ENCODE measurements at regions not wholly inside any gene's neighbourhood (a gene's known extent, or its start where the extent isn't known, plus 50 kb on each side); places are given as distances from the start of the nearest gene placed in this dataset.
"Not testable (repeated sequence)": the region's sequence is repeated elsewhere in the genome, so short reads cannot be mapped to it uniquely, and the experiment has no call there.

DNA sequence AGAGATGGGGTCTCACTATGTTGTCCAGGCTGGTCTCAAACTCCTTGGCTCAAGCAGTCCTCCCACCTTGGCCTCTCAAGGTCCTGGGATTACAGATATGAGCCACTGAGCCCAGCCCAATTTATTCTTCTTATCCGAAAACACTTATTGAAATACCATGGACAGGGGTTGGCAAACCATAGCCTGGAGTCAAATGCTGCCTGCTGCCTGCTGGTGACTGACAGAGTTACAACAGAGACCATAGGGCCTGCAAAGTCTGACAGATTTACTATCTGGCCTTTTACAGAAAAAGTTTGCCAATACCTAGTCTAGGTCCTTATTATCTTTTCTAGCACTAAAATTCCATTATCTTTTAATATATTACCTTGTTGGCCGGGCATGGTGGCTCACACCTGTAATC, 87.1 kb upstream of the ZNF281 start:
- no peak for DNase-seq
- intact Hi-C loops (cut with DNase I, micrococcal nuclease) = loop anchor here in 1 of 2 donors (10.0 kb wide), 1 partner anchor 222 kb away; no protein-coding TSS in a partner anchor
- no peak for ATAC-seq

DNA sequence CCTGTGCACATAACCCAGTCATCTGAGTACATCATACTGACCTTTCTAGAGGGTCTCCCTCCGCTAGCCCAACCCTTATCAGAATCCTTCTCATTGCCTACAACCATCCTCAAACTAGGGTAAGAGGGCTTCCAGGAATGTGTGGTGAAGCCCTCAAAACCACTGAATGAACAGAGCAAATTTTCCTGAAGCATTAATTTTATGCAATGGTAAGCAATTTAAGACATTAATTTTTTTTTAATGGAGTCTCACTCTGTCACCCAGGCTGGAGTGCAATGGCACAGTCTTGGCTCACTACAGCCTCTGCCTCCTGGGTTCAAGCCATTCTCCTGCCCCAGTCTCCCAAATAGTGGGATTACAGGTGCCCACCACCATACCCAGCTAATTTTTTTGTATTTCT, 86.1 kb upstream of the ZNF281 start:
- no peak for DNase-seq
- ATAC-seq = no peak
- intact Hi-C loops (cut with DNase I, micrococcal nuclease) = loop anchor here in 1 of 2 donors (10.0 kb wide), 1 partner anchor 221 kb away; no protein-coding TSS in a partner anchor

DNA sequence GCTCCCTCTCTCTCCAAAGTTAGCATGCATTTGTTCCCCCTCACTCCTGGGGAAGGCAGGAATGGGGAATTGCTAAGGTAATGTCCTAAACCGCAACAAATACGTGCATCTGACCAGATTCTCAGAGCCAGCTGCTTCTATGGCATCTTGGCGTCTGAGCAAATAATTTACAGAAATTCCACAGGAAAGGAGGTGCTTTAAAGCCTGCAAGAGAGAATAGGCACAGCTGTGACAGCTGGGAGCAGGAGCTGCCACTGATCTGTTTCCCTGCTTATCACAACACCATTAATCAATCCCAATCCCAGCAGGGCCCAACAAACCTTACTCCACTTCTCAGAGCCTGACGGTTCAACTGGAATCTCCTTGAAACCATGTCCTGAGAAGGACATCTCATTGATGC, 83.5 kb upstream of the ZNF281 start:
- intact Hi-C loops (cut with DNase I, micrococcal nuclease) = loop anchor here in 1 of 2 donors (10.0 kb wide), 1 partner anchor 219 kb away; no protein-coding TSS in a partner anchor
- DNase-seq (no peak), ATAC-seq (no peak)

DNA sequence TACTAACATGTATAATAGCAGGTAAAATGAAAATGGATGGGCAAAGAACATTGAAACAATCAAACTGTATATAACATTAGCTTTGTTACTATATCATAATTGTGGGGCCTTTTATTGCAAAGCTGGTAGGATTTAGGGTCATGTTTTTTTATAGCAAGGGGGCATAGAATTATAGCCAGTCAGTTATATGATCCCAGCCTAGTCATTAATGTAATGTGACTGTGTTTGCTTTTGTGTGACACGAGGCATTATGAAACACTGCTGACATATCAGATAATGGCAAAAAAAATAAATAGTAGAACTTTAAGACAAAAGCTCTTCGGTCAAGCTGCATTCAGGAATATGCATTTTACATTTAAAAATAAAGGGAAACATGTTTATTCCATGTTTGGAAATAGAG, 81.3 kb upstream of the ZNF281 start:
- intact Hi-C loops (cut with DNase I, micrococcal nuclease) = loop anchor here in 1 of 2 donors (10.0 kb wide), 1 partner anchor 216 kb away; no protein-coding TSS in a partner anchor
- DNase-seq = no peak
- no peak for ATAC-seq

DNA sequence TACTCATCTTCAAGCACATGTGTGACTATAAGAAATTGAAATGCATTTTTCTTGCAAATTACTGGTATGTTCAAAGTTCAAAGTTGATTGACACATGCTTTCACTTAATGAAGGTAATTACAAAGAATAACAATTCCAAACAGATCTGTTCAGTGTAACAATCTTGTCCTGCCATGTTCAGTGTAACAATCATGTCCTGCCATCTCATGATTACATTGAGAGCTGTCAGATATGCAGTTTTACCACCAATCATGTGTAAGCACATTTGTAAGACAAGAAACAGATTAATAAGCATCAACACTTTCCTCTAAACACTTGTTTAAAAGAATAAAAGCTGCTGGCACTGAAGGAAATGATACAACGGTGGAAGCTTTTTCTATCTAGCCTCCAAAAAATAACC, 80.3 kb upstream of the ZNF281 start:
- intact Hi-C loops (cut with DNase I, micrococcal nuclease) = loop anchor here in 1 of 2 donors (10.0 kb wide), 1 partner anchor 215 kb away; no protein-coding TSS in a partner anchor
- DNase-seq (no peak), ATAC-seq (no peak)

DNA sequence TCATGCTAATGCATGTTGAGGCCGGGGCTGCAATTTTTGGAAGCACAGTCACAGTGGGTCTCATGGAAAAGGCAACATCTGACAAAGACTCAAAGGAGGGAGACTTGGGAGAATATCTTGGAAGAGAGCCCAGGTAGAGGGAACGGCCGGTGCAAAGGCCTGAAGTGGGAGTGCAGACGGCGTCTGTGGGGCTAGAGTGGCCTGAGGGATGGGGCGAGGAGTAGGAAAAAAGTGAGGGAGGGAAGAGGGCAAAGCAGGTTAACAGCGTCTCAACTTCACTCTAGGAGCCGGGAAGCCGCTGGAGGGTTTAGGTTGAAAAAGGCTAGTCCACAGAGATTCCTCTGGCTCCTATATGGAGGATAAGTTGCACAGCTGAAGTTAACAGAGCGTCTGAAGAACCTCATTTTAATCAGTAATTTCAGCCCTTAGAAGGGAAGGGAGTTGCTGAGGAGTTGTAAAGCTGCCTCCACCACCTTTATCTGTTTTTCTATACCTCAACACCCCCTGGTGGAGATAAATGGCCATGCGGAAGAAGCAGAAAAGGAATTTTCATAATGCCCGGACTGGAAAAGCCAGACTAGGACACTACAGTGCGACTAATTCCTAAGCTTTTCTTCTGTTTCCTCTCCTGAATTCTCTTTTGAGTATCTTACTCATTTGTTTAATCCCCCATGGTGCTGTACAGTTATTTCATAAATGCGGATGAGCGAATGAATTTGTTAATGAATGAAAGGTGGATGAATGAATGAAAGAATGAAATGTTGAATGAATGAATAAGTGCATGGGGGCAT, 78.7 kb upstream of the ZNF281 start:
- peak; percentile 90 for ATAC-seq

DNA sequence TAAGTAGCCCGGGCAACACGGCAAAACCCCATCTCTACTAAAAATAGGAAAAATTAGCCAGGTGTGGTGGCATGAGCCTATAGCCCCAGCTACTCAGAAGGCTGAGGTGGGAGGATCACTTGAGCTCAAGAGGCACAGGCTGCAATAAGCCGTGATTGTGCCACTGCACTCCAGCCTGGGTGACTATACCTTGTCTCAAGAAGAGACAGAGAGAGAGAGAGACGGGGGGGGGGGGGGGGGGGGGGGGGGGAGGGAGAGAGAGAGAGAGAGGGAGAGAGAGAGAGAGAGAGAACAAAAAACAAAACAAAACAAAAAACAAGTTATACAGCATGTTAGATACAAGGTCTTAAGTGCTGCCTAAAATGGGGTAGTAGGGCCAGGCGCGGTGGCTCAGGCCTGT, 77.8 kb upstream of the ZNF281 start:
- no peak for ATAC-seq
- intact Hi-C loops (cut with DNase I, micrococcal nuclease) = loop anchor here in 1 of 2 donors (5.0 kb wide), 1 partner anchor 210 kb away; no protein-coding TSS in a partner anchor
- DNase-seq = no peak

More for the DNA sequence above, 78.7 kb upstream of the ZNF281 start:
- peak; percentile 34 to 52 for DNase-seq
- intact Hi-C loops (cut with DNase I, micrococcal nuclease) = loop anchor here in 1 of 2 donors (5.0 kb wide), 1 partner anchor 211 kb away; no protein-coding TSS in a partner anchor

DNA sequence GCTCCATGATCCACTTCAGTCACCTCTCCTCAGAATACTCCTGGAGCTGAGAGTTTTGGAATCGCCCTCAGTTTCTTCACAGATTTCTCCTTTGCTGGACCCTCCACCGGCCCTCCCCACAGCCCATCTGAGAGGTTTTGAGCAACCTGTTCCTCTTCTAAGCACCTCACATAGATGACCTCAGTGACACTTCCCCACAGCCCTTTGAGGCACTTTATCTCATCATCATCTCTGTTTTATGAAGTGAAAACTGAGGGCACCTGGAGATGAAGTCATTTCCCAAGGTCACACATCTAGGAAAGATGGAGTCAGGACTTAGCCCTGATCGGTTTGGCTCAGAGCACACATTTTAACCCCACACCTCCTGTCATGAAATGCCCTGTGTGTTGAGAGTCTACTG, 76.8 kb upstream of the ZNF281 start:
- DNase-seq = no peak
- intact Hi-C loops (cut with DNase I, micrococcal nuclease) = loop anchor here in 1 of 2 donors (5.0 kb wide), 1 partner anchor 209 kb away; no protein-coding TSS in a partner anchor
- no peak for ATAC-seq

DNA sequence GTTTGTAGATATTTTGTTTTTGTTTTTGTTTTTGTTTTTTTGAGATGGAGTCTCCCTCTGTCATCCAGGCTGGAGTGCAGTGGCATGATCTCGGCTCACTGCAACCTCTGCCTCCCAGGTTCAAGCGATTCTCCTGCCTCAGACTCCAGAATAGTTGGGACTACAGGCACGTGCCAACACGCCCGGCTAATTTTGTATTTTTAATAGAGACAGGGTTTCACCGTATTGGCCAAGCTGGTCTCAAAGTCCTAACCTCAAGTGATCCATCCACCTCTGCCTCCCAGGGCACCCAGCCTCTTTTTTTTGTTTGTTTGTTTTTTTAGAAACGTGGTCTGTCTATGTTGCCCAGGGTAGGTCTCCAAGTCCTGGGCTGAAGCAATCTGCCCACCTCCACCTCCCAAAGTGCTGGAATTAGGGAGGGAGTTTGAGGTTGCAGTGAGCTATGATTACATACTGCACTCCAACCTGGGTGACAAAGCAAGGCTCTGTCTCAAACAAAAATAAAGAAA, 74.7 kb upstream of the ZNF281 start:
- ATAC-seq; intact Hi-C loops (cut with DNase I, micrococcal nuclease): not testable (repeated sequence)

DNA sequence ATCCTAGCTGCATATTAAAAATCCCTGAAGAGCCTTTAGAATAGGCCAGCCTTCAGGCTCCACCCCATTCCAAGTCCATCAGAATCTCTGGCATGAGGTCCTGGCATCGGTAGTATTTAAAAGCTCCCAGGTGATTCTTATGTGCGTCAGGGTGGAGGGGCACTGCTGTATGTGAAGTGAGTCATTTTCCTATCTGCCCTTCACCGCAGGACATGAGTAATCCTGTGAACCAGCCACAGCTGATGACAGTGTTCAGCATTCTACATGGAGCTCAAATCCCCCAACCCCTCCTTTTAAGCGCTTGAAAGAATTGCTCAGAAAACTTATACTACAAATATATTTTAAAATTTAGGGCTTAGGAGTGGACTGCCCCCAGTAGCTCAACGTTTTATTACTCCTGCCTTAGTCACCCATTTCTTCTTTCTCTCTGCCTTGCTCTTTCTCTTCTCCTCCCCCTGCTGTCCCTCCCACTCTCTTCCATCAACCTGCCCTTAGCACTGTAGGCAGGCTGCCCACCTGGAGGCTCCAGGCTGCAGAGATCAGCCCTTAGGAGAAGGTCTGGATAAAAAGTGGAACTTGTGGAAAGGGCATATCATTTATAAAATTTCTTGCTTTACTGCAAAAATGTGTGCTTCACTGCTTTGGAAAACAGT, 73.8 kb upstream of the ZNF281 start:
- DNase-seq (no peak), ATAC-seq (no peak)
- intact Hi-C loops (cut with DNase I, micrococcal nuclease) = no loop called here

More for the DNA sequence above, 74.7 kb upstream of the ZNF281 start:
- not testable (repeated sequence) for DNase-seq

DNA sequence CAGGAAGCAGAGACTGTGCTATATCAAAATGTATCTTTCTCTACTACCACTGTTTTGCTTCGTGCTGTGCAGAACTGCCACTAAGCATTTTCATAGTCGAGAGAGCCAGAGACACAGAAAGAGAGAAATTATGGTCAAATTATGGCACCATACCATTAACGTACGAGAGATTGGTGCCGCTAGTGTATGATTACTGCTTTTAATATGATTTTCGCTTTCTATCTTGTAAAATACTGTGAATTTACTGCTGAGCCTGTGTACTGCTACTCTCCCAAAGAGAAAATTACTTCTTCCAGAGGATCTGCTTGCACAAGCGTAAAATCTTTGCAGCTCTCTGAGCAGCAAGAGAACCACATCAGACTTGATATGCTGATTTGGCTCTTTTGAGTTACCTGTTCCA, 71.1 kb upstream of the ZNF281 start:
- ATAC-seq = no peak
- no peak for DNase-seq
- intact Hi-C loops (cut with DNase I, micrococcal nuclease) = no loop called here

DNA sequence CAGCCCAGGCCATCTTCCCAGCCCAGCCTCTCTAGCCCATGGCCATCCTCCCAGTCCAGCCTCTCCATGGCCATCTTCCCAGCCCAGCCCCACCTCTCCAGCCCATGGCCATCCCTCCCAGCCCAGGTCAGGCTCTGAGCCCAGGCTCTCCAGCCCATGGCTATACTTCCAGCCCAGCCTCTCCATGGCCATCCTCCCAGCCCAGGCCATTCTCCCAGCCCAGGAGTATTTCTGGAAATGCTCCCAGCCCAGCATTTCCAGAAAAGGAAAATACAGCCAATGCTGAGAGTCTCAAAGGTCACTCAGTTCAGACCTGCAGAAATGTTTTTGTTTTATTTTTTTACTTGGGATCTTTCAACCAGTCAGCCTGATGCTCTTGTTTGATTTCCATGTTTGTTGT, 70.0 kb upstream of the ZNF281 start:
- DNase-seq (no peak), ATAC-seq (no peak)
- intact Hi-C loops (cut with DNase I, micrococcal nuclease) = loop anchor here in 1 of 2 donors (5.0 kb wide), 1 partner anchor 193 kb away; no protein-coding TSS in a partner anchor

DNA sequence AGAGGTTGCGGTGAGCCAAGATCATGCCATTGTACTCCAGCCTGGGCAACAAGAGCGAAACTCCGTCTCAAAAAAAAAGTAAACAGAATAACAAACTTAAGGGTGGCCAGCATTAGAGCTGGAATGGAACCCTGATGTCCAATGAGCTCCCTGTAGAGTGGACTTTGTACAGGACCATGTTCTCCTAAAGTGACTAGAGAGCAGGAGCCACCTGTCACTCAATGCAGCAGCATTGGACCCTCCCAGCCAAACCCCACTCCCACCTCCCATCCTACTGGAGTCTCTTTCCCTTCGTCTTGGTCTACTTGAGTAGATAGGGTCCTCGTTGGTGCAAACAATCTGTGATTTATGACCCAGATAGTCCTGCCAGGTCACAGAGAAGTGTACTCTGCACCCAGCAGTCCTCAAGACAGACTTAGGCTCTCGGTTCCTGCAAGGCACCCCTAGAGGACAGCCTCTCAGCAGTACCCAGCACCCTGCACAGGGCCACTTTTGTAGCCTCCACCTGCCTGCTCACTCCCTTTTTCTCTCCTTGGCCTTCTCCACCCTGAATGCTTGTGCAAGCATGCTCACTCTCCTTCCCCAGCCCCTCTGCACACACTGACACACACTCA, 69.2 kb upstream of the ZNF281 start:
- DNase-seq (no peak), ATAC-seq (no peak)
- intact Hi-C loops (cut with DNase I, micrococcal nuclease) = loop anchor here in 1 of 2 donors (5.0 kb wide), 1 partner anchor 192 kb away; no protein-coding TSS in a partner anchor

DNA sequence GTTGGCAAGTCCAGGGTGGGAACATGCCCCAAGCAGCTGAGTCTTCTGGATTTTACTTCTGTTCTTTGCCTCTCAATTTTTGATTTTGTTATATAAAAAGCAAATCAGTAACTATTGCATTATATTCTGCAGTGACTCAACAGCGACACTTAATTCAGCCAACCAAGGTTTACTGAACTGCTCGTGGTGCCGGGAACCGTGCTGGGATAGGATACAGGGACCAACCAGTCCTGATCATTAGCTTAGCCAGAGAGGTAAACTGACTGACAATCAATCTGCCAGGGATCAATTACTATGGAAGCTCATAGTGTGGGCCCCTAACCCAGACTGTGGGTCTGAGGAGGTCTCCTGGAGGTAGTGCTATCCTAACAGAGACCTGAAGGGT, 68.4 kb upstream of the ZNF281 start:
- DNase-seq (no peak), ATAC-seq (no peak)
- intact Hi-C loops (cut with DNase I, micrococcal nuclease) = loop anchor here in 1 of 2 donors (5.0 kb wide), 1 partner anchor 191 kb away; no protein-coding TSS in a partner anchor

DNA sequence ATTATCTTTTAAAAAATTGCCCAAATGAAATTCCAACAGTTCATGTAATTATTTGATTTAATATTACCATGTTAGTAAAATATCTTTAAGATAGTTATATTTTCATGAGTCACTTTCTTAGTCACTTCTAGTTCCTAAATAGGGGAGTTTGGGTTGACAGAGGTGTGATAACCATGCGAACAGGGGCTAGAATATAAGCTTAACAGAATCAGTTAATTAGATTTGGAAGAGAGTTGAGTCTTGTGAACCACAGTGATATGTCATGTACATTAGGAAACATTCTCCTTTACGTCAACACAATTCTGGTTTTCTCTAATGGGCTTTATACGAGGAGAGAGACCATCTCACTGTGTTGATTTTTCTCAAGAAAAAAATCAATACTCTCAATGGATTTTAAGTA, 64.8 kb upstream of the ZNF281 start:
- intact Hi-C loops (cut with DNase I, micrococcal nuclease) = loop anchor here in 1 of 2 donors (5.0 kb wide), 1 partner anchor 187 kb away; no protein-coding TSS in a partner anchor
- ATAC-seq = no peak

DNA sequence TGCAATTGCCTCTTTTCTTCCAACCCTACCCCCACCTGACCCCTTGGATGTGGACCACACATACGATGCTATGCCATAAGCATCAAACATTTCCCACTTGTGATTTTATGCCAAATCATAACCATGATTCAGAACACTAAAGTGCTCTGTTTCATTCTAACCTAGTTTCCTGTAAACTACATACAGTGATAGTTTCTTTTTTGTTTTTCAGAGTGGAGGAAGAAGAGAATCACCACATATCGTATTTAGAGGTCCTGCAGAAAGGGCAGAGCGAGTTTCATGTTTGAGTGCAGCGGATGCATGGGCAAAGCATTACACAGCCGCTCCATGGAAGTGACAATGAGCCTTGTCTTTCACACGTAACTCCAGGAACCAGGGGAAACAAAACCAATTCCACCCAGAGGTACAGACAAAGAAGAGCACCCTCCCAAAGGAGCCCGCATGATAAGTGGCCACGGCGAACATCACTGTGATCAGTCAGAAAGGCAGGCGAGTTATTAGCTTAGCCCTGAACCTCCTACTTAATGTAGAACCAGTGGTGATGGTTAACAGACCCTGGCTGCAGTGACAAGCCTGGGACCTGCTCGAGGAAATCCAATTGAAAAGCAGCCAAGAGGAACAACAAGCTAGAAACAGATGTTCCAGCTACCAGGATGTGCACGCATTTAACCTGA, 64.0 kb upstream of the ZNF281 start:
- DNase-seq = no peak
- intact Hi-C loops (cut with DNase I, micrococcal nuclease) = no loop called here
- ATAC-seq = no peak

More for the DNA sequence above, 64.8 kb upstream of the ZNF281 start:
- no peak for DNase-seq

DNA sequence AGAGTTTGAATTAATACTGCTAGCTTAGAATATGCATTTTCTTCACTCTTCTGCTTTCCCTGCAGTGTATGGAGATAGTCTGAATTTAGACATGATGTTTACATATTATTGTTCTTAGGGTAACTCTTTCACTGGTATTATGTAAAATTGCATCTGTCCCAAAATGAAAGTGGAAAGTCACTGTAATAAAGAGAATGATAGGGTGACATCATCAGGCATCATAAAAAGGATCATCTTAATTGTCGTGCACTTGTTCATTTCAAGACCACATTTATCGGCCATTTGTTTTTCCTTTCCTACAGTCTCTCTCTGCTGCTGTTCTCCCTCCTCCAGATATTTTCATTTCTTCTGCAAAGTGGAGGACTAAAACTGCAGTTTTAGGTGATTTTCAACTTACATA, 61.9 kb upstream of the ZNF281 start:
- DNase-seq (no peak), ATAC-seq (no peak)
- intact Hi-C loops (cut with DNase I, micrococcal nuclease) = no loop called here

DNA sequence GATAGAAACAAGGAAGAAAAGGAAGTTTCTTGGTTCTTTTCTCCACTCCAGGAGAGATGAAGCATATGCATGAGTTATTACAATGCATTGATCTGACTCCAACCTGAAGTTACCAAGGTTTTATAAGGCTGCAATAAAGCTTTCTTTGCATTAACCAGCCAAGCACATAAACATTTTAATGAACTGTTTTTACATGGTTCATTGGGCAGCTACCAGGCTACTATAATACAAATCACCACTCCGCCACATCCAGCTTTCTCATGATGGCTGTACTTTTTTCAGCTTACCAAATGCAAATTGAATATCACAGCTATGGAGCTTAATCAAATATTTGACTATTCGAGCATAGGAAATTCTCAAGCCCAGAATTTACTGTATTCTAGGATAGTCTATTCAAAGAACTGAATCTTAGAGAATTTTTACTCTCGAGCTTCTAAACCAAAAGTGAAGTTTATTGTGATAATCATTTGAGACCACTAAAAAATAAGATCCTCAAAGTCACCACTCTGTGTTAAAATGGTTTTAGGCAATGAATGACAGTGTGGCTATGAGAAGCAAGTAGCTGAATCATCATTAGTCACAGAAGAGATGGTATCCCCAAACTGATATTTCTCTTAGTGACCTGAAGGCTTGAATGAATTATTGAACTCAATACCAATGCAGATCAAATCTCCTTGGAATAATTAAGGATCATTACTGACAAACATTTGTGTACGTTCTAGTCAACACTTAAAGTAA, 58.6 kb upstream of the ZNF281 start:
- DNase-seq (no peak), ATAC-seq (no peak)
- intact Hi-C loops (cut with DNase I, micrococcal nuclease) = no loop called here
